ENCODE measurements at regions not wholly inside any gene's neighbourhood (a gene's known extent, or its start where the extent isn't known, plus 50 kb on each side); places are given as distances from the start of the nearest gene placed in this dataset.

GRCh38 chr6:145244349-145245100, 490.8 kb downstream of the EPM2A start:
- no peaks in the 10 kb centered on the region for H3K4me1 ChIP-seq
- no peaks in the 10 kb centered on the region for H3K27me3 ChIP-seq
- no peak overlapping the region for H3K4me3 ChIP-seq
- no peaks in the 10 kb centered on the region for H3K36me3 ChIP-seq
- intact Hi-C loops (cut with DNase I): no loop called here
- no peak overlapping the region for H3K27ac ChIP-seq
- H3K9ac ChIP-seq (ENCODE audit: low read depth in 2 of 2, low read length in 2 of 2): no peak overlapping the region
- no peaks in the 10 kb centered on the region for H3K9me3 ChIP-seq
- no peak for DNase-seq
- TF ChIP-seq CTCF (IDR thresholded peaks at IDR 0.05): no peak

DNA sequence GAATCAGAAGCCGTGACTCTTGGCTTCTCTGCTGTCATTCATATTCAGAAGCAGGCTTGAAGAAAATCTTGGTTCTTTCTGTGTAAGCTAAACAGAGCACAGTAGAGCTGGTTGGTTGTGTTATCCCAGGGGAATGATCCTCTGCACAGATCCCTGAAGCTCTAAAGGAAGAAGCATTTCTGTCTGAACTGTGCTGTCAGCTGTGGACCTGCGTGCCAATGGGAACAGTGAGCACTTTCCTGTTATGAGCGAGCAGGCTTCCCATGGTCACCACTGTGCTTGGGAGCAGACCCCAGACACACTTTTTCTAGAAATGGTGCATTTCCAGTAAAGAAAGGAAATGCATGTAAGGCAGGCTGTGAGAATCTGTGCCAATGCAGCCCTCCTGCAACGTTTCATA, 490.2 kb downstream of the EPM2A start:
- no peak overlapping the region for H3K9ac ChIP-seq (ENCODE audit: low read depth in 2 of 2, low read length in 2 of 2)
- no peak for TF ChIP-seq CTCF (IDR thresholded peaks at IDR 0.05)
- no peaks in the 10 kb centered on the region for H3K4me1 ChIP-seq
- no peaks in the 10 kb centered on the region for H3K9me3 ChIP-seq
- no peaks in the 10 kb centered on the region for H3K27me3 ChIP-seq
- H3K27ac ChIP-seq: no peak overlapping the region
- H3K4me3 ChIP-seq: no peak overlapping the region
- H3K36me3 ChIP-seq: no peaks in the 10 kb centered on the region
- no peak for DNase-seq
- intact Hi-C loops (cut with DNase I): no loop called here

DNA sequence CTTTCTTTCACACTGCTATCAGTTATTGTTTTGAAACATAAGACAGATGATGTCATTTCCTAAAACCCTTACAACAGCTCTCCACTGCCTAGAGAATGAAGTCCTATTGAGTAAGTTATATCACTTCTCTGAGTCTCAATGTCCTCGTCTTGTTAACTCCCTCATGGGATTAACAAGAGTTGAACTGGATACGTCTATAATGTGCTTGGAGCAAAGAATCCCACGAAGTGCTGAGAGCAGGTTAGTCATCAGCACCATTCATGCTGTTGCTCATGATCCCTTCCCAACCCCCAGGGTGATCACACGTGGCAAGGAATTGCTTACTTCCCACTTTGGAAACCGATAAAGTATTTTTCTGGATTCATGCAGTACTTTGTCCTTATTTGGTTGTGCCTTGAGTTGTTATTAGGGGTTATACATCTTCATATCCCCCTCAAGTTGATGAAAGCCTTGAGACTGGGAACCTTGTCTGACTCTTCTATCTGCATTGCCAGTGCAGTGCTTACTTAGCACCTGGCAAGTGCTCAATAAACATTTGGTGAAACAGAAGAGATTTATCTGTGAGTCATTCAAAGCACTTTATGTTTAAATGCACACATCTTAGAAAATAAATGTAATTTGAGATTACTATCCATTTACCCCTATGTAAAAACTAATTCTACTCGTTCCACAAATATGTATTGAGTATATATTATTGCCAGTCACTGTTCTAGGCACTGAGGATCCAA, 487.5 kb downstream of the EPM2A start:
- intact Hi-C loops (cut with DNase I): no loop called here
- no peaks in the 10 kb centered on the region for H3K27me3 ChIP-seq
- H3K36me3 ChIP-seq: no peaks in the 10 kb centered on the region
- H3K9me3 ChIP-seq: no peaks in the 10 kb centered on the region
- TF ChIP-seq CTCF (IDR thresholded peaks at IDR 0.05): no peak
- DNase-seq: no peak
- H3K4me3 ChIP-seq: no peak overlapping the region
- no peak overlapping the region for H3K9ac ChIP-seq (ENCODE audit: low read depth in 2 of 2, low read length in 2 of 2)
- H3K27ac ChIP-seq: no peak overlapping the region
- no peaks in the 10 kb centered on the region for H3K4me1 ChIP-seq

DNA sequence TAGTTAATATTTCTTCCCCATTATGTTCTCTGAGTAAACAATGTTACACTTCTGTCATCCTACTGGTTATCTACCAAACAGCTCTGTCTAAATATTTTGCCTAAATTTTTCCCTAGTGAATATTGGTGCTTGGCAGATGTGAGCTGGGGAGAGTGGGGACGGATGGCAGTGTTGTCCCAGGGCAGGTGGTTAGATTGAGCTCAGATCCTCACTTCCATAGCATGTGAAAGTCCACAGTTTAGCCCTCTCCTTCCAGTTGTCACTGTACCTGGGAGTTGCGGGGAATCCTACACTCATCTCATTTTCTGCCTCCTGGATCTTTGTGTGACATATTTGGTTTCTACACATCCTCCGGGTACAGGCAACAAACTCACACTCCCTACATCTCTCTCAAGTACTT, 484.9 kb downstream of the EPM2A start:
- DNase-seq: no peak
- Histone ChIP-seq H3K9me3 (no peaks in the 10 kb centered on the region), H3K27ac (no peak overlapping the region), H3K36me3 (no peaks in the 10 kb centered on the region), H3K27me3 (no peaks in the 10 kb centered on the region), H3K4me1 (no peaks in the 10 kb centered on the region), H3K4me3 (no peak overlapping the region), H3K9ac (ENCODE audit: low read depth in 2 of 2, low read length in 2 of 2) (no peak overlapping the region)
- intact Hi-C loops (cut with DNase I): no loop called here
- no peak for TF ChIP-seq CTCF (IDR thresholded peaks at IDR 0.05)

DNA sequence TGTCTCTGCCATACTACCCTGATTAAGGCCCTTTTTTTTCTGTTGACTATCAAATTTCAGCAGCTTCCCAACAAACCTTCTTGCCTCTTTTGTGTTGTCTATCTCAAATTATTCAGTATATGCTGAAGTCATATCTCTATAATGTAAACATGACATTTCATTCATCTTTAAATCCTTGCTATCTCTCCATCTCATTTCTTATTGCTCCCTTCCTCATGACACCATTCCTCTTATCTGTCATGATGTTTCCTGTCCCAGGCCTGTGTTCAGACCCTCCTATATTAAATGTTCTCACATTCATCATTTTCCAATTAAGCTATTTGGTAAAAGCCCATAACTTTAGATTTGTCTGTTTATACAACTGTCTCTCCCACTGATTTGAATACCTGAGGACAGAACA, 482.6 kb downstream of the EPM2A start:
- intact Hi-C loops (cut with DNase I): no loop called here
- Histone ChIP-seq H3K9me3 (no peaks in the 10 kb centered on the region), H3K36me3 (no peaks in the 10 kb centered on the region), H3K27ac (no peak overlapping the region), H3K4me3 (no peak overlapping the region), H3K27me3 (no peaks in the 10 kb centered on the region), H3K9ac (ENCODE audit: low read depth in 2 of 2, low read length in 2 of 2) (no peak overlapping the region), H3K4me1 (no peaks in the 10 kb centered on the region)
- TF ChIP-seq CTCF (IDR thresholded peaks at IDR 0.05): no peak
- no peak for DNase-seq
